OCI-LY1 (cell line): ENCODE measurements at regions not wholly inside any gene's neighbourhood (a gene's known extent, or its start where the extent isn't known, plus 50 kb on each side); places are given as distances from the start of the nearest gene placed in this dataset.

Source experiments
- H2AFZ ChIP-seq: fragments of 200-600 bp; sonication (generic), shearing (Covaris generic); 2 replicates; pipeline ENCODE4 v1.6.0; 2014; ENCODE audit warnings: antibody characterized with exemption, mild to moderate bottlenecking, low read length
- H3F3A ChIP-seq: fragments of 200-600 bp; sonication (generic), shearing (Covaris generic); 2 replicates; pipeline ENCODE4 v1.6.0; 2014; ENCODE audit warnings: mild to moderate bottlenecking, antibody characterized with exemption, low read length, moderate library complexity; ENCODE audit not compliant: insufficient read depth
- H3K27ac ChIP-seq: fragments of 200-600 bp; sonication (generic); 2 replicates; pipeline ENCODE4 v1.5.1; 2014; ENCODE audit warnings: low read length, mixed run types, mild to moderate bottlenecking, low read depth; ENCODE audit not compliant: poor library complexity, severe bottlenecking
- H3K27me3 ChIP-seq: fragments of 200-600 bp; sonication (generic); 2 replicates; pipeline ENCODE4 v1.6.0; 2014; ENCODE audit warnings: antibody characterized with exemption, mild to moderate bottlenecking, low read length, moderate library complexity; ENCODE audit not compliant: insufficient read depth
- H3K36me3 ChIP-seq: fragments of 200-600 bp; sonication (generic); 2 replicates; pipeline ENCODE4 v1.6.1; 2014; ENCODE audit warnings: mild to moderate bottlenecking, antibody characterized with exemption, low read length, moderate library complexity, mixed read lengths; ENCODE audit not compliant: insufficient read depth
- H3K4me1 ChIP-seq: fragments of 200-600 bp; sonication (generic); 2 replicates; pipeline ENCODE4 v1.5.1; 2014; ENCODE audit warnings: mild to moderate bottlenecking, low read length, moderate library complexity; ENCODE audit not compliant: insufficient read depth, severe bottlenecking
- H3K4me2 ChIP-seq: fragments of 200-600 bp; sonication (generic), shearing (Covaris generic); 2 replicates; pipeline ENCODE4 v1.6.1; 2014; ENCODE audit warnings: low read length
- H3K4me3 ChIP-seq: fragments of 200-600 bp; sonication (generic); 2 replicates; pipeline ENCODE4 v1.5.1; 2014; ENCODE audit warnings: low read length, low read depth, mild to moderate bottlenecking, mixed read lengths; ENCODE audit not compliant: poor library complexity, severe bottlenecking
- H3K79me2 ChIP-seq: fragments of 200-600 bp; shearing (Covaris generic); 2 replicates; pipeline ENCODE4 v1.6.1; 2016; ENCODE audit warnings: mixed run types, low read length, mixed read lengths; ENCODE audit not compliant: insufficient read depth
- H3K9ac ChIP-seq: fragments of 200-600 bp; sonication (generic), shearing (Covaris generic); 2 replicates; pipeline ENCODE4 v1.6.1; 2014; ENCODE audit warnings: mild to moderate bottlenecking, low read length, mixed read lengths
- H3K9me2 ChIP-seq: fragments of 200-600 bp; sonication (generic), shearing (Covaris generic); 2 replicates; pipeline ENCODE4 v1.6.1; 2014; ENCODE audit warnings: low read depth, mild to moderate bottlenecking, low read length, mixed read lengths
- H3K9me3 ChIP-seq: fragments of 200-600 bp; shearing (Covaris generic); 2 replicates; pipeline ENCODE4 v1.6.1; 2014; ENCODE audit warnings: low read length, mixed read lengths
- H4K20me1 ChIP-seq: fragments of 200-600 bp; sonication (generic), shearing (Covaris generic); 2 replicates; pipeline ENCODE4 v1.6.0; 2016; ENCODE audit warnings: mild to moderate bottlenecking, low read length; ENCODE audit not compliant: insufficient read depth
- CTCF ChIP-seq: fragments of 200-600 bp; sonication (generic), shearing (Covaris generic); IDR thresholded peaks from 2 replicates; pipeline ENCODE4 v1.5.1; 2017; ENCODE audit warnings: mild to moderate bottlenecking, antibody characterized with exemption, low read length, moderate library complexity, mixed read lengths
- EZH2 ChIP-seq: fragments of 200-600 bp; sonication (generic), shearing (Covaris generic); IDR thresholded peaks from 2 replicates; pipeline ENCODE4 v1.8.0; 2017; ENCODE audit warnings: borderline replicate concordance, mixed run types, mild to moderate bottlenecking, antibody characterized with exemption, low read length, moderate library complexity, mixed read lengths

GRCh38 chr17:36765436-36766043 is 164.2 kb downstream of the MRM1 start:
- Histone ChIP-seq H3K9me2 (no peaks in the 10 kb centered on the region), H3F3A (no peaks in the 10 kb centered on the region), H4K20me1 (no peaks in the 10 kb centered on the region), H3K9me3 (no peaks in the 10 kb centered on the region), H3K36me3 (no peaks in the 10 kb centered on the region), H3K4me2 (no peak overlapping the region), H3K4me3 (no peak overlapping the region), H2AFZ (no peak overlapping the region), H3K9ac (no peak overlapping the region), H3K79me2 (no peaks in the 10 kb centered on the region), H3K27ac (no peak overlapping the region), H3K27me3 (0 out of 2 replicates have a peak, but pooled peaks cover 5% of the 10 kb centered on the region), H3K4me1 (no peaks in the 10 kb centered on the region)
- no peak for TF ChIP-seq CTCF
- TF ChIP-seq EZH2 = no peak

- H3F3A ChIP-seq = no peaks in the 10 kb centered on the region
- TF ChIP-seq CTCF (peak; percentile 28; the same call in 1 of the 2 replicates), EZH2 (no peak)
Measured at GRCh38 chr17:36768394-36768793, 167.0 kb downstream of the MRM1 start.

GRCh38 chr17:36773039-36773438 is 164.2 kb upstream of the LHX1 start:
- Histone ChIP-seq H3K9me2 (no peaks in the 10 kb centered on the region), H3K4me3 (no peak overlapping the region), H3K9me3 (no peaks in the 10 kb centered on the region), H3K4me1 (no peaks in the 10 kb centered on the region), H3K27me3 (no peaks in the 10 kb centered on the region), H3K79me2 (no peaks in the 10 kb centered on the region), H3K36me3 (no peaks in the 10 kb centered on the region), H3K4me2 (no peak overlapping the region), H3K27ac (no peak overlapping the region), H3K9ac (no peak overlapping the region), H3F3A (no peaks in the 10 kb centered on the region), H2AFZ (no peak overlapping the region), H4K20me1 (no peaks in the 10 kb centered on the region)
- TF ChIP-seq CTCF (no peak), EZH2 (no peak)

More at GRCh38 chr17:36768394-36768793, 167.0 kb downstream of the MRM1 start:
- no peak overlapping the region for H3K9ac ChIP-seq
- H3K9me2 ChIP-seq = no peaks in the 10 kb centered on the region
- no peak overlapping the region for H3K4me3 ChIP-seq
- H3K27ac ChIP-seq = no peak overlapping the region
- no peaks in the 10 kb centered on the region for H3K79me2 ChIP-seq
- no peaks in the 10 kb centered on the region for H3K36me3 ChIP-seq
- H3K4me1 ChIP-seq = no peaks in the 10 kb centered on the region
- no peak overlapping the region for H2AFZ ChIP-seq
- H4K20me1 ChIP-seq = no peaks in the 10 kb centered on the region
- no peaks in the 10 kb centered on the region for H3K9me3 ChIP-seq
- 0 out of 2 replicates have a peak, but pooled peaks cover 5% of the 10 kb centered on the region for H3K27me3 ChIP-seq
- no peak overlapping the region for H3K4me2 ChIP-seq
